OCI-LY3 (cell line): ENCODE measurements at regions not wholly inside any gene's neighbourhood (a gene's known extent, or its start where the extent isn't known, plus 50 kb on each side); places are given as distances from the start of the nearest gene placed in this dataset.

Source experiments
- CTCF ChIP-seq: fragments of 200-600, 300-600 bp; sonication (generic); IDR thresholded peaks from 2 replicates; pipeline ENCODE4 v1.5.1; 2014; ENCODE audit warnings: antibody characterized with exemption, low read length, low read depth
- EZH2phosphoT487 ChIP-seq: fragments of 200-600 bp; shearing (Covaris generic); IDR thresholded peaks from 2 replicates; pipeline ENCODE4 v1.6.1; 2018; ENCODE audit warnings: antibody characterized with exemption, mixed run types, low read depth

- TF ChIP-seq CTCF (no peak), EZH2phosphoT487 (no peak)
These were observed 689.9 kb downstream of the MATN1 start for GRCh38 chr1:30033256-30034104.
